ENCODE measurements at regions not wholly inside any gene's neighbourhood (a gene's known extent, or its start where the extent isn't known, plus 50 kb on each side); places are given as distances from the start of the nearest gene placed in this dataset.
"Not testable (repeated sequence)": the region's sequence is repeated elsewhere in the genome, so short reads cannot be mapped to it uniquely, and the experiment has no call there.

DNA sequence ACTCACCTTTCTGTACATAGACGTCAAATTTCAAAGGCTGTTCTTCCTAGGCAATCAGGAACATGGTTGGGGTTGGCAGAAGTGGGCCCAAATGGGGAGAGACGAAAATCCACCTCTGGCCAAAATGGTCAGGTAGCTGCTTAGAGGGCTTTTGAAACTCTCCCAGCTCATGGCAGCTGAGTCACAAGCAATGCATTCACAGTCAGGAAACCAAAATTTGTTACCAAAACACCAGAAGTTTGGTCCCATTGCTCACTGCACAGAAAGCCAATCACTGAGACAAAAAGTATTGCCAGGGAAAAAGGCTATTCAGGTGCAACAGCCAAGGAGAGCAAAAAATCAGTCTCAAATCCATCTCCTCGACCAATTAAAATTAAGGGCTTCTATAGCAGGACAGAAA is 539.6 kb upstream of the CCDC54 start:
- no peak overlapping the region for H3K27ac ChIP-seq
- TF ChIP-seq, protein P1, sequence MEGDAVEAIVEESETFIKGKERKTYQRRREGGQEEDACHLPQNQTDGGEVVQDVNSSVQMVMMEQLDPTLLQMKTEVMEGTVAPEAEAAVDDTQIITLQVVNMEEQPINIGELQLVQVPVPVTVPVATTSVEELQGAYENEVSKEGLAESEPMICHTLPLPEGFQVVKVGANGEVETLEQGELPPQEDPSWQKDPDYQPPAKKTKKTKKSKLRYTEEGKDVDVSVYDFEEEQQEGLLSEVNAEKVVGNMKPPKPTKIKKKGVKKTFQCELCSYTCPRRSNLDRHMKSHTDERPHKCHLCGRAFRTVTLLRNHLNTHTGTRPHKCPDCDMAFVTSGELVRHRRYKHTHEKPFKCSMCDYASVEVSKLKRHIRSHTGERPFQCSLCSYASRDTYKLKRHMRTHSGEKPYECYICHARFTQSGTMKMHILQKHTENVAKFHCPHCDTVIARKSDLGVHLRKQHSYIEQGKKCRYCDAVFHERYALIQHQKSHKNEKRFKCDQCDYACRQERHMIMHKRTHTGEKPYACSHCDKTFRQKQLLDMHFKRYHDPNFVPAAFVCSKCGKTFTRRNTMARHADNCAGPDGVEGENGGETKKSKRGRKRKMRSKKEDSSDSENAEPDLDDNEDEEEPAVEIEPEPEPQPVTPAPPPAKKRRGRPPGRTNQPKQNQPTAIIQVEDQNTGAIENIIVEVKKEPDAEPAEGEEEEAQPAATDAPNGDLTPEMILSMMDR (conservative IDR thresholded peaks at IDR 0.05): no peak
- no peak for TF ChIP-seq ZFX (IDR thresholded peaks at IDR 0.05)

DNA sequence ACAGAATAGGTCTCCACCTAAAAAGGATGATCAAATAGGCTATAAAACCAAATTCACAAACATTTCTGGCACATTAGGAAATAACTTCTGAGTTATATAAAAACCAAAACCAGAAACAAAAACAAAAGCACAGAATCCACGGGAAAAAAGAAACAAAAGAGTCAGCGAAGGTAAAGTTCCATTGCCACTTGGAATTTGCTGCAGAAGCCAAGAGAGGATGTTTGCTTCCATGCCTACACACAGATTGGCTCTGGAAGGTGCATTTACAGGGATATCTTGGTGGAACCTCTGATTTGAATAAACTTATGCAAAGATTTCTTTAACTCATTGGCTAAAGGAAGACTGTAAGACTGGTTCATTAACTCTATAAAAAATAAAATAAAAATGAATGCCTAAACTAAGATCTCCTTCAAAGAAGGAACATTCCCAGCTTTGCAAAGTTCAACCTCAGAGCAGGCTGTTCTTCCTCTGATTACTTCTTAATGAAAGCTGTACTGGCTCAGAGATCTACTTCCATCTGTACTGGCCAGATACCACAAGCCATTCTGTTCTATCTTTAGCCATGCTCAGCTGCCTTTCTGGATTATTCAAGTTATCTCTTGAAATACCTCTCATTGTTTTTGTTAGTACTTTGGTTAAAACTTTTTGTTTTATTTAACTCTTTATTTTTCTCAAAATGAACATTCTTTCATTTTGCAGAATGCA is 537.5 kb upstream of the CCDC54 start:
- TF ChIP-seq, protein P1 (conservative IDR thresholded peaks at IDR 0.05): no peak
- H3K27ac ChIP-seq: no peak overlapping the region

GRCh38 chr3:106840319-106840718 is 536.9 kb upstream of the CCDC54 start:
- H3K27ac ChIP-seq: no peak overlapping the region
- TF ChIP-seq ZFX (IDR thresholded peaks at IDR 0.05): no peak
- TF ChIP-seq, protein P1 (conservative IDR thresholded peaks at IDR 0.05): no peak

GRCh38 chr3:106842151-106842550 is 535.1 kb upstream of the CCDC54 start:
- H3K27ac ChIP-seq: no peak overlapping the region
- TF ChIP-seq, protein P1 (conservative IDR thresholded peaks at IDR 0.05): no peak
- no peak for TF ChIP-seq ZFX (IDR thresholded peaks at IDR 0.05)

- TF ChIP-seq ZFX (IDR thresholded peaks at IDR 0.05): no peak
- no peak overlapping the region for H3K27ac ChIP-seq
Measured at GRCh38 chr3:106844638-106845037, 532.6 kb upstream of the CCDC54 start.

GRCh38 chr3:106848099-106848498 is 529.1 kb upstream of the CCDC54 start:
- TF ChIP-seq, protein P1 (conservative IDR thresholded peaks at IDR 0.05): no peak
- TF ChIP-seq ZFX (IDR thresholded peaks at IDR 0.05): no peak
- no peak overlapping the region for H3K27ac ChIP-seq

DNA sequence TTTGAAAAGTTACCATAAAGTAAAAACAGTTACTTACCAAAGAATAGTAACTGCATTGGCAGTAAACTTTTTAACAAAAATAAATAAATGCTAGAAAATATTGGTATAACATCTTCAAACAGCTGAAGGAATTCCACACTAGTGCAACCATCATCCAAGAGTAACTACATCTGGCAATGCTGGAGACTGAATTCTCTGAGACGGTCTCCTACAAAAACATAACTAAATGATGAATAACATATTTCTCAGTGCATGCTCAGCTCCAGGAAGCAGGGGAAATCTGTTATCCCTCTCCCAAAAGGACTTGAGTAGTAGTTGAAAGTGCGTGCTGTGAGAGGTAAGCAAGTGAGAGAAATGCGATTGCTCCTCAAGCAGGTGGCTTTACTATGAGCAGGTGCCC is 526.8 kb upstream of the CCDC54 start:
- H3K27ac ChIP-seq: no peak overlapping the region
- TF ChIP-seq ZFX (IDR thresholded peaks at IDR 0.05): no peak
- TF ChIP-seq, protein P1 (conservative IDR thresholded peaks at IDR 0.05): no peak

DNA sequence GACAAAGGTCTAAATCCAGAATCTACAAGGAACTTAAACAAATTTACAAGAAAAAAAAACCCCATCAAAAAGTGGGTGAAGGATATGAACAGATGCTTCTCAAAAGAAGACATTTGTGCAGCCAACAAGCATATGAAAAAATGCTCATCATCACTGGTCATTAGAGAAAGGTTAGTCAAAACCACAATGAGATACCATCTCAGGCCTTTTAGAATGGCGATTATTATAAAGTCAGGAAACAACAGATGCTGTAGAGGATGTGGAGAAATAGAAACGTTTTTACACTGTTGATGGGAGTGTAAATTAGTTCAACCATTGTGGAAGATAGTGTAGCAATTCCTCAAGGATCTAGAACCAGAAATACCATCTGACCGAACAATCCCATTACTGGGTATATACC is 518.9 kb upstream of the CCDC54 start:
- H3K27ac ChIP-seq: not testable (repeated sequence)
